Fibroblast of skin of left quadriceps (primary cell): ENCODE measurements at regions not wholly inside any gene's neighbourhood (a gene's known extent, or its start where the extent isn't known, plus 50 kb on each side); places are given as distances from the start of the nearest gene placed in this dataset.
"Not testable (repeated sequence)": the region's sequence is repeated elsewhere in the genome, so short reads cannot be mapped to it uniquely, and the experiment has no call there.

Experiments
- DNase-seq, 2 experiments: peaks; one replicate each; pipeline ENCODE4 v3.0.0-alpha.2; 2013; ENCODE audit warnings: low read depth in 2 of 2

- DNase-seq = no peak
These were observed 56.1 kb upstream of the TMEM132D start for GRCh38 chr12:129959889-129960288.

DNA sequence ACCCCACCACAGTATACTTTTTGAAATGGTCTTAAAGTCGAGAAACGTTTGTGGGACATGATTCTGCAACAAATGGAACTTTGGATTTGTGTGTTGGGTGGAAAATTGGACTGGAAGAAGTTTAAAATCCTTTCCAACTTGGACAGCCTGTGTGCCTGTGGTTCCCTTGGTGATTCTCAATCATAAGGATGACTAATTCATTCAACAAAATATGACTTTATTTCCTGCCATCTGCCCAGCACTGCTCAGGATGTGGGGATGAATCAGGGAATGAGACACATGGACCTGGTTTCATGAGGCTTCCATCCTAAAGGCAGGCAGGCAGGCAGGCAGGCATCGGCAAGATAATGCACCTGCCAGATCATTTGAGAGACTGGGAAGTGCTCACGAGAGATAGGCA is 57.3 kb upstream of the TMEM132D start:
- DNase-seq = no peak

DNA sequence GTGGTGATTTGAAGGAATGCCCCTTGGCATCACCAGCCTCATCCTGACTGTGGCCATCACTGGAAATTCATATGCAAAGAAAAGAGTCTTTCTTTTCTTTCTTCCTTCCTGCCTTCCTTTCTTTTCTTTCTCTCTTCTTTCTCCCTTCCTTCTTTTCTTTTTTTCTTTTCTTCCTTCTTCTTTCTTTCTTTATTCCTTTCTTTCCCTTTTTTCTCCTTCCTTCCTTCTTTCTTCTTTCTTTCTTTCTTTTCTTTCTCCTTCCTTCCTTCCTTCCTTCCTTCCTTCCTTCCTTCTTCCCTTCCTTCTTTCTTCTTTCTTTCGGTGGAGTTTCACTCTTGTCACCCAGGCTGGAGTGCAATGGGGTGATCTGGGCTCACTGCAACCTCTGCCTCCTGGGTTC is 58.0 kb upstream of the TMEM132D start:
- DNase-seq = no peak

DNA sequence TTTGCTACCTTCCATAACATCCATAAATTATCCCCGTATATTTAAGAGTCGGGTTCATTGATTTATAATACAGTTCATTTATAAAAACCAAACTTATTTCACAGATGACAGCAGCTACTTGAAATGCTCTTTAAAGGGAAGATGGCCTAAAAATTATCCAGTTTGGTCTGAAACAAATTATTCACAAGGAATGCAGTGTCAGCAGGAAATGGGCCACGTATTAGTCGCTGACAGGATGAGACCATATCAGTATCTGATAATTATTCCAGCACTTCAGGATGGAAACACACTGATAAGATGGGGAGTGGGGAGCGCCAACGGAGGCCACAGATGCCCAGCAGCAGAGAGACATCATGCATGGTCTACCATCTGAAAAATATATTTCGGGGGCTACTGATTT is 60.5 kb upstream of the TMEM132D start:
- no peak for DNase-seq

GRCh38 chr12:129964826-129965457 is 61.1 kb upstream of the TMEM132D start:
- no peak for DNase-seq

DNA sequence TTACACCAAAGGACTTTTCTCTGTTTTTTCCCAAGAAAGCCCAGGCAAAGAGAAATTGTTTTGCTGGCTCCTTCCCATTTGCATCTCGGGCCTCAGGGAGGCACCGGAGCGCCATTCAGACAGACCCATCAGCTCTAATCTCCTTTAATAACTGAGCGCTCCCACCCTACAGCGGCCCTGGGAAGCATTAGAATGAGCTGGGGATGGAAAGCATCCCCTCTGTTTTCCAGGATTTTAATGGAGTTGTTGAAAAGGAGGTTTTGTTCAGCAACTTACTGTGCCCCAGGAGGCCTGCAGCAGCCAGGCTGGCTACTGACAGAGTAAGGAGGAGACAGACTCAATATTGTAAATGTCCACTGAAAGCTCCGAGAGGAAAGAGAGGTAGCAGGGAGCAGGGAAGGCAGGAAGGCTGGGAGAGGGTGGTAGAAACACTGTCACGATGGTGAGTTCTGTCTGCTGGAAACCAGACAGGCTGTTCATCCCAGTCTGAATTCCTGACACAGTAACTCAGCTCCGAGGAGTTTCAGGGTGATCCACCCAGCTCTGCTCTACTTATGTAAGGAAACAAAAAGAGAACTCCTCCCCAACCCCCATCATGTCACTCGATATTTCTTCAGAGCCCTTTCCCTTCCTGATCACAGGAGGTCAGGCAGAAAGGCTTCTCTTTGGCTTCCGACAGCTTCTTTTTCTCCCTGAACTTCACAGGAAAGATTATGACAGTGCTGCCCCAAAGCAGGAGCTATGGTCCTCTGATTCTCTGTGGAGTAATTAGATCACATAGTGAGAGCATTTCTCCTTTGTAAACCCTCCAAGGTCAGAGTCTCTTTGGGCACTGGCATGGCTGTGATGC is 62.5 kb upstream of the TMEM132D start:
- no peak for DNase-seq

DNA sequence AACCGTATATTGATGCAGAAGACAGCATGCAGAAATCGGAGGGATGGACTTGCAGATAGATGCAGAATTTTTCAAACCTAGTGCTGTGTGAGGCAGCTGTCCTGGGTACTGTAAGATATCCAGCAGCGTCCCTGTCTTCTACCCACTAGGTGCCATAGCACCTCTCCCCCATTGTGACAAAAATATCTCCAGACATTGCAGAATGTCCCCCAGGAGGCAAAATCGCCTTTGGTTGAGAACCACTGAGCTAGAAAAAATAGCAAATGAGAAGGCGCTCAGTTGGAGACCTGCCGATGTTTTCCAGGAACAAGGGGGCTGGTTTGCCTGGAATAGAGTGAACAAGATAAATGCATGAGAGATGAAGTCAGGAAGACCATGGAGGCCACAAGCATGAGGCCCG is 67.9 kb upstream of the TMEM132D start:
- DNase-seq = no peak

GRCh38 chr12:129973236-129973961 is 69.6 kb upstream of the TMEM132D start:
- DNase-seq = no peak

DNA sequence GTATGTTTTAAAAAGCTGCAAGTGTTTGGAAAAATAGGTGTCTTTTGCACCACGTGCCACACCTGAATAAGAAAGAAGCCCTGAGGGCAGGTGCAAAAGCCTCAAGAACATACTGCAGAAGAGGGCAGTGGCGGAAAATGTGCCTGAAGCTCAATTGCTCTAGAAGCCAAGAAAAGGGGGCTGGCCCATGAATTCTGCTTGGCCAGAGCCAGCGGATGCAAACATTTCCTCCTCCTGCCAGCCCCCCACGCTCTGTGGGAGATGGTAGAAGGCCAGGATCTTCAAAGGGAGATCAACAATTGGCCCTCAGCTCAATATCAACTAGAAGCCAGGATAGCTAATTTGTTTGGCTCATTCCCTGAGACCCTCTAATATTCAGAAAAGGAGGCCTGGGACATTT is 80.3 kb upstream of the TMEM132D start:
- no peak for DNase-seq

DNA sequence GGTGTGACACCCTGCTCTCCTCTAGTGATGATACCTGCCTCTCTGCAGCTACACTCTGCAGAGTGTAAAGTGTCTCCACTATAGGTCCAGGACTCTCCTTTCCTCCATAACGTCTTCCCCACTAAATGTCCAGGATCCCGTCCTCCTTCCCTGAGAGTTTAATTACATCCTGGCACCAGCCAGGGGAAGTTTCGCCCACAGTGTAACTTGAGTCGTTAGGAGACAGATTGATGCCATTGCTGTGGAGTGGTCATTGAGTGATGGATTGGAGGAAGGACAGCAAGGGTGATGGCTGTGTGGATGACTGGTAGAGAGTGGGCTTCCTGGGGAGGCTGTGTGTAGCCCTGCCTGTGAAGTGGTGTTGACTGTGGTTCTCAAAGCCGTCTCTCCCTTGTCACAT is 84.0 kb upstream of the TMEM132D start:
- no peak for DNase-seq

DNA sequence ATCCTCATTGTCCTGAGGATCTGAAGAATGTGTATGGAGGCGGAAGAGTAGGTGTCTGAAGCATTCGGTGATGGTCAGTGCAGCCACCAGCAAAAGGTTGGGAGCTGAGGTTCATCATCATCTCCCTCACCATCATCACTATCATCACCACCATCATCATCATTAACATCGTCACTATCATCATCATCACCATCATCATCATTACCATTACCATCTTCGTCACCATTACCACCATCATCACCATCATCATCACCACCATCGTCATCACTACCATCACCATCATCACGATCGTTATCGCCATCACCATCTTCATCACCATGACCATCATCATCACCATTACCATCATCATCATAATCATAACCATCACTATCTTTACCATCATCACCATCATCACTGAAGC is 90.8 kb upstream of the TMEM132D start:
- DNase-seq = no peak

DNA sequence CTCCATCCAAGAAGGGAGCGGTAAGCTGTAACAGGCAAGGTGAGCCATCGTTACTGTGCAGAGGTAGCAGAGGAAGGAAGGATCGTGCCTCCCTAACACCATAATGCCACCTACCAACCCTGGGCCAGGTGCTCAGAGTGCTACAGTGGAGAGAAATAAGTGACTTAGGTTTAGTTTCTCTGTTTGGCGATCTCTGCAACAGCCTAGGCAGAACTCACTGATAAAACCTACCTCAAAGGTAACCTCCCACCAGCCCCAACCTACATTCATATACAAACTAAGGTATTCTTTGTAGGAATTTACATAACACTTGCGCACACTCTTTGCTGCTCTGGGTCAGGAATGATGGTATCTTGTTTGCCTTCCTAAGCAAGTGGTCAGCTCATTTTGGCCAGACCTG is 93.4 kb upstream of the TMEM132D start:
- no peak for DNase-seq

DNA sequence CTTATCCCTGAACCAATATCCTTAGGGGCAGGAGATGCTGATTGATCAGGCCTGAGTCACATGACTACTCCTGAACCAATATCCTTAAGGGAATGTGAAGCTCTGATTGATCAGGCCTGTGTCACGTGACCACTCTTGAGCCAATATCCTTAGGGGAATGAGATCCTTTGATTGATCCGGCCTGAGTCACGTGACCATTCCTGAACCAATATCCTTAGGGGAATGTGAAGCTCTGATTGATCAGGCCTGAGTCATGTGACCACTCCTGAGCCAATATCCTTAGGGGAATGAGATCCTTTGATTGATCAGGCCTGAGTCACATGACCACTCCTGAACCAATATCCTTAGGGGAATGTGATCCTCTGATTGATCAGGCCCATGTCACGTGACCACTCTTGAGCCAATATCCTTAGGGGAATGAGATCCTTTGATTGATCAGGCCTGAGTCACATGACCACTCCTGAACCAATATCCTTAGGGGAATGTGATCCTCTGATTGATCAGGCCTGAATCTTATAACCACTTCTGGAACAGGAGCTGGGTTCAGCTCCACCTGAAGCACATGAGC is 100.6 kb upstream of the TMEM132D start:
- DNase-seq = not testable (repeated sequence)

DNA sequence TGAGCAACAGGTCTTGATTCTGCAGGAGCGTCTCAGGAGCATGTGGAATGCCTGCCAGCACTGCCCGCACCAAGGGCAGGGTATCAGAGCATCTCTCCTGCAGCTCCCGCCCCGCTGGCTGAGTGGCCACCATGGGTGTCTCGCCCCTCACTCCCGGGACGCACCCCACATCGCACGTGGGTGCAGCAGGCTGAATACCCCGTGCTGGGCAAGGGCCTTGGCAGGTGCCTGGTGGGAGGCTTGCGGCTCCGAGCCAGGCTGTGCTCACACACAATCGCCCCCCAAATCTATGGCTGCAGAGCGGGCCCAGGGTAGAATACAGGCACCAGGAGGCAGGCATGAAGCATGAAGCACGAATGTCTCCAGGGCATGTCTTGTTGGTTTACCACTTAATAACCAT is 103.9 kb upstream of the TMEM132D start:
- DNase-seq = no peak

- no peak for DNase-seq
These were observed 104.4 kb upstream of the TMEM132D start for GRCh38 chr12:130008241-130008640.

- DNase-seq = no peak
These were observed 106.1 kb upstream of the TMEM132D start for GRCh38 chr12:130009961-130010360.

DNA sequence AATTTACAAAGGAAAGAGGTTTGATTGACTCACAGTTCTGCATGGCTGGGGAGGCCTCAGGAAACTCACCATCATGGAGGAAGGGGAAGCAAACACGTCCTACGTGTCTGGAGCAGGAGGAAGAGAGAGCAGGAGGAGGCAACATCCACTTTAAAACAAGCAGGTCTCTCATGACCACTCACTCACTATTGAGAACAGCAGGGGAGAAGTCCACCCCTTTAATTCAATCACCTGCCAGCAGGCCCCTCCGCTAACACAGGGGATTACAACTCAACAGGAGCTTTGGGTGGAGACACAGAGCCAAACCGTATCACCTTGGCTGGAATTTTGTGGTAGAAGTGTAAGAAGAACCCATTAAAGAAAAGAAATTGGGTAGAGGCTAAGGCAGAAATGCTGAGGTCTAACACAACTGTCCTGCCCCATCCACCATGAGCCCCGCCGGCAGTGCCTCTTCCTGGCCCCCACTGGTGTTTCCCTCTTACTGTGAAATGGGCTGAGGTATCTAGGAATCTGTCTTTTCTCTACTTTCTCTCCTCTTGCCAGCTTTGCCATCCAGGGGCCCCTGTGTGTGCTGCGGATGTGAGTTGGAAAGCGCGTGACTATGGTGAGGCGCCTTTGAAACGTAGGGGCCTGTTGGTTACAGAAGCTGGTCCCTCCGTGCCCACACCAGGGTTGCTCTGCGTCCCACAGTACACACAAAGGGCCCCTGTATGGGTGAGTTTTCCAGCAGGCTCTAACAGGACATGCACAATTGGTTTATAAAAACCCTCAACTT is 108.0 kb upstream of the TMEM132D start:
- no peak for DNase-seq

DNA sequence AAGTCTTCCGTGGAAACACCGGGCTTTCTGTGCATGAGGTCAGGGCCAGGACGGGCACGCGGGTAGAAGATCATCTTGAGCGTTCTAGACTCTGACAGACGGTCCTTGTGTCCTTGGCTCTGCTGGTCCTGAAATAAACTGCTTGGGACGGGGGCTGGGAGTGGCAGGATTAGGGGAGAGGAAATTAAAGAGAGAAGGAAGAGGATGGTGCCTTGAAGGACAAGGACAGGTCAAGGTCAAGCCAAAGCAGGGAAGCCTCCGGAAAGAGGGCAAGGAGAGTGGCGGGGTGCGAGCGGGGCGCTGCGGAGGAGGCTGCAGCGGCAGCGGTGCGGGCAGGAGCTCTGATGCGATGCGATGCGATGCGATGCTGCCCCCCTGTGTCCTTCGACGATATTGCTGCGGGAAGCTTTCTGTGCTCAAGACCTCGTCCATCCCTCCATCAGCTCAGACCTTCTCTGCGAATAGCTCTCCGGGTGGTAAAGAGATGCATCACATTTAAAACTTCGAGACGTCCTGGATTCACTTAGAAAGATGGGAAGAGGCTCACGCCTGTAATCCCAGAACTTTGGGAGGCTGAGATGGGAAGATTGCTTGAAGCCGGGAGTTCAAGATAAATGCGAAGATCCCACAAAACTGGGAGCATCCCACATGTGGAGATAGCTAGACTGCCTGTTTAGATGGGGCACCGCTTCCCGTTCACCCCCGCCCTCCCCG is 110.1 kb upstream of the TMEM132D start:
- peak in 1 of 2 experiments; percentile 6 for DNase-seq

DNA sequence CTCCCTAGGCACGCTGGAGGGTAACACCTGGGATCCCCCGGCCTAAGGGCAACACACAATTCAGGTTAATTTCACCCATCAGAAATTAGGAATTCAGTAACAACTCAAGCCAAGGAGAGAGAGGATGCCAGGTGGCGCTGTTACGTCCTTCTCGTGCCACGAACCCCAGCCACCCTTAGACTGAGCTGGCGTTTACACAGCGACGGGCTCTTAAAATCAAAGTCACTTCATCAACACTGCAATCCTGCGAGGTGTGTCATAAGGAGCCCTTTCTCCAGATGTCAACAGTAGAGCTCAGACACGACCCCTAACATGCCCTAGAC is 110.6 kb upstream of the TMEM132D start:
- DNase-seq = no peak

GRCh38 chr12:130016194-130016593 is 112.4 kb upstream of the TMEM132D start:
- DNase-seq = no peak

DNA sequence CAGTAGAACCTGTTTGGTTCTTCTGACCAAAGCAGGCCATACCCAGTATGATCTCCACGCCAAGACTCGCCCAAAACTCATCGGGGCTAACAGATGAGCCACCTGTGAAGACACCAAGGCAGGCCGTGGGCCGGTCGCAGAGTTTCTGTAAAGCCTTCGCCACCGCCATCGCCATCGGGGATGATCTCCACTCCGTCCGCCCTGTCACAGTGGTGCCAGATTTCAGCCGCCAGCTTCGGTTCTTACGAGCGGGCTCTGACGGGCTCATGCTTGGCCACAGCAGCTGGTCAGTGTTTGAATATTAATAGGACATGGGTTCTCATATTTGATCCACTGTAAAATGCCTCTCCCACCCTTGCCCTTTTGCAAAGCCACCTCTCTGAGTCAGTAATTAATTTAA is 113.2 kb upstream of the TMEM132D start:
- DNase-seq = no peak
